Stimulated activated CD4-positive, alpha-beta T cell treated with anti-CD3 and anti-CD28 coated beads, Interleukin-2, amount 100 ng/mL, for 4 hours (primary cell): ENCODE measurements at regions not wholly inside any gene's neighbourhood (a gene's known extent, or its start where the extent isn't known, plus 50 kb on each side); places are given as distances from the start of the nearest gene placed in this dataset.

Source experiments
- DNase-seq: peaks from one replicate; pipeline ENCODE4 v3.0.0-alpha.2; 2020; ENCODE audit warnings: low read depth

DNA sequence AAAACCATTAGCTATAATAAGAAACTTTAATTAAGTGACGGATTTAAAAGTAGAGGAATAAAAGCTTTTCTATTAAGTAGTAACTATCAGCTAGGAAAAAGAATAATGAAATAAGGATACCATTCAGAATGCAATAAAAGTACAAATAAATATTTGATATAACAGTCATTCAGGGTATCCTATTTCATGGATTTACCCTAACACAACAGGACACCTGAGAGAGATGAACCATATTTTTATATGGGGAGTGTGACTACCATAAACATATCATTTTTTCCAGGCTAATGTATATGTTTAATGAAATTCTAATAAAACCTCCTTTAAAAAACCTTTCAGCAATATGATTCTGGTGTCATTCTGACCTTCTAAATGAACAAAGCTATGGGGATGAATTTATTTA lies 393.8 kb downstream of the SNAPC1 start:
- no peak for DNase-seq

DNA sequence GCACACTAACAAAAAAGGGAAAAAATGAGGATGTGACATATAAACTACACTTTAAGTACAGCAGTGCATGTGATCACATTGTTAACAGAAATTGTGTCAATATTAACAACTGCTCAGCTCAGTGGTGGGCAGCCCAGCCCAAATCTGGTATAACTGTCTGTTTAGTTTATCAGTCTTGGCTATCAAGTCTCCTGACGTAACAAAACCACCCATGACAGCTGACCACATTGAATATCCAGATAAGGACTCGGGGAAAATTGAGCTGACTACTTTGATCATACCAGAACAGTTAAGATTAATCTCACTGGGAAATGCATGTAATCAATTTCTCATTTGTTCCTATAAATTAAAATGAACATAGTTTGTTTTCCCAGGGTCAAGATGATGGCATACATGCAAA lies 396.6 kb downstream of the SNAPC1 start:
- DNase-seq, result no peak

DNA sequence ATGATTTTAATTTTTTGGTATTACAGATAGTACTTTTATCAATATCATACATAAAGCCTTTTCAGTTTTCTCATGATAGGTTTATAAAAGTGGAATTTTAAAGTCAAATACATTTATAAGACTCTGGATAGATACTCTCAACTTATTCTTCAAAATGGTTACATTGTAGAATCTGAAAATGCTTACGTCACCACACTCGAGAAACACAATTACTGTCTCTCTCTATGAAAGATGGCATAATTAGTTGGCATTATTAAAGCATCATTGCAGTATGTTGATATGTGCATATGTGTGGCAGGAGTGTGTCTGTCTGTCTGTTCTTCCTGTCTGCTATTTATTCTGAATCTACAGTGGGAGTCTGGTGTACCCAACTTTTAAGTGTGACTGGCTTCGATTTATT lies 397.1 kb downstream of the SNAPC1 start:
- no peak for DNase-seq

DNA sequence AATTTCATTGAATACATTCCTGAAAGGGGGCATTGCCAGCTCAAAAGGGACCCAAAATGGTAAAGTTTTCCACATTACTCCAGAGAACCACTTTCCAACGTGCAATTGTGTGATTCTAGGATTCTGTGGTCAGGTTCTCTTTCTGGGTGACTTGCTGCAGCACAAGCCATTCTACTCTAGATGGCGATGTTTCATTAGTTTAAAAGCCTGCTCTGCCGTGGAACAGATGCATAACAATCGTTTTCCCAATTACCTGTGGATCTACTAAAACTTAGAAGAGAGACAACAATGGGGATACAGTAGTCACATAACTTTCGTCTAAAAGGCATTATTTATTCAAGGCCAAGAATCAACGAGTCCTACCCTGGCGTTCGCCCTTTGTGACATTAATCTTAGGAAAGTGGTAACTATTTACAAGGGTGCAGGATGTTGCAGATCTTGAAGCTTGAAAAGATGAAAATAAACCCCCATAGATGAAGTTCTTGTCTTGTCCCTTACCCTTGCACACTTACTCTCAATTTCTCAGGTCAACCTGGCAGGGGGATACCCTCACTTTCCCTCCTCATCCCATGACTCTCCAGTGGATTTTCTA lies 400.9 kb downstream of the SNAPC1 start:
- DNase-seq, result no peak

DNA sequence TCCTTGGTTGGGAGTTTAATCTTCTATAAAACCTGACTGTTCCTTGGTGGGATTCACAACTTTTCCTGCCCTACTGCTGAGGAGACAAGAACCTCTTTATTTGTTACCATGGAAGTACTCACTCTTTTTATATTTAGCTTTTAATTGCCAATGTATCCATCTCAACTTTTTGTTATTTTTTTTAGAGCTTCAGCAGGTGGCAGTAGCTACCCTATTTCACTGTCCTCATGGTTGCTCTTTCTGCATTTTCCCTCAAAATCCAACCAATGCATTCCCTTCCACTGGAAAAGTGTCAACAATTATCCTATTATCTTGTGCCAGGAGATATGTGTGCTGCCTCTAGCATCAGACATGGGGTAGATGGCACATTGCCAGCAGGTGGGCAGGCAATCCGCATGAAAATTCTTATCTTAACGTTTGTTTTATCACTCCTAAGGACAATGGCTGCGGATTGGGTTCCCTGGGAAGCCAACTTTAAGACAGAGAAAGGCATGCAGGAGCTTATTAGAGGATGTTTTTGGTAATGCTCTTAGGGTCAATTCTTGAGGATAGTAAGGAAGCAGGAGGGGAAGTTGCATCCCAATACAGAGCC lies 406.4 kb downstream of the SNAPC1 start:
- DNase-seq, result no peak

DNA sequence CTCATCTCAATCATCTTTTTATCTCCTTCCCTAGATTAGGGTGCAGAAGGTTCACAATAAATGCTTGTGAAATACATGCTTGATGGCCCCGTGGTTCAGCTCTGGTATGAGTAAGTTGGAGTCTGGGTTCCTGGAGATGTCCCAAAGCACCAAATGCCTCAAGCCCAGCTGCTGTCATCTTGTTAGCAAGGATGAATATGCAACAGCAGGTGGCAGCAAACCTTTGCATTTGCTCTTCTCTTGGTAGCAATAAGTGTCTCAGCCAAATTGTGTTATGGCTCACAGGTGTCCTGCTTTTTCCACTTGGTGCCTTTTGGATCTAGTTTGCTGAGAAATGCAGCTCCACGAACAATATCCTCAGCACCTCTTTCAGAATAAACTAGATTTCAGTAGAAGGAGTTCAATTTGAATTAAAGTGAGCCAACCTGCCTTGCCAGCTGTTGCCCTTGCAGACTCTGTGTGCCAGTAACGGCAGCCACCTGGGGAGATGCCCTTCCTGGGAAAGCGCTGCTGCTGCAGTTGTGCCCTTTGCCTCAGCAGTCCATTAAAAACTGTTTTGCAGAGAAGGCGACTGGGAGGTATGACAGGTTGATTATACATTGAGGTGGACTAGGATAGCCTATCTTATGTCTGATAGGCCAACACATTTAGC lies 417.3 kb downstream of the SNAPC1 start:
- DNase-seq, result no peak

DNA sequence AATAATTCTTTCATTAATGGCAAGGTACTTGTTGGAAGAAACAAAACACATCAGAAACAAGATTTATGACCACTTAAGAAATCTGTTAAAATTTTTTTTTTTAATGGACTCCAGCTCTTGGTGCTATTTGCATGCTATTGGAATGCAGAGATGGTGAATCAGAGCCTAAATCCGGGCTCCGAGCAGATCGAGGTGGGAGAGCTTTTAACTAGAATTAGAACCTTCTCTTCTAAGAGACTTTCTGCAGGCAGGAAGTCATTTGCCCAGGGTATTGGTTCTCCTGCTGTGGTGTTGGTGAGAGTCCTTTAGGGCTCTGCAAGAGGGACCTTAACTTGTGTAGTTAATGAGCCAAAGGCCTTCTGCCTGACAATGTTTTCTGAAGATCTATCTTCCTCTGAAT lies 419.4 kb downstream of the SNAPC1 start:
- DNase-seq, result no peak

DNA sequence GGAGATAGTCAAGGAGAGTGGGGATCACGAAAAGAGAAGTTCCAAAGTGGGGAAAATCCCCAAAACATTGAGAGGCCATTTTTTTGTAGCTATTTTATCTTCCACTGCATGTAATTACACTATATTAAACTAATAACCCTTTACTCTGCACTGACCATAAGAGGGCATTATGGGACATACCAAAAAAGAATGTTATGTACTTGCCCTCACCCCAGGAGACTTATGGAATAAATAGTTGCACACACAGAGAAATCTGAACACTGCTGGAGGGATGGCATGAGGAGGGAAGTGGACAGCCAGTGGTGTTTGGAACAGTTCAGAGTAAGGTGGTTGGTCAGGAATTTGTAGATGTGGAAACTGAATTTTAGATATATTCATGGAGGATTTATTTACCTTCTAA lies 422.9 kb downstream of the SNAPC1 start:
- DNase-seq, result no peak

DNA sequence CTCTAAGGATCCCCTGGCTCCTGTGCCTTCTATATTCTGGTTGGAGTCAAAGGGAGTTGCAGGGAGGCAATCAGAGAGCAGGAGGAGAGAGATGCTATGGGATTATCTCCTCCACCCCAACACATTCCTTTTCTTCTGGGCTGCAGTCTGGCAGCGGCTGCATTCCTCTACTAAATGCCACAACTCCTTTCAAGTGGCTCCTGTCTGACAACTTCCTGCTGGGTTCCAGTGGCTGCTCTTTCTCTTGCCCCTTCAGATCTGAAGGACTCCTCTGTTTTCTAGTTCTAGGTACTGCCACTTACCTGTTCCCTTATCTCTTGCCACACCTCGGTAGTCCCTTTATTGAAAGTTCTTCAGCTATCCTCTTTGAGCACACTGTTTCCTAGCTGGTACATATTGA lies 425.0 kb downstream of the SNAPC1 start:
- DNase-seq, result no peak

DNA sequence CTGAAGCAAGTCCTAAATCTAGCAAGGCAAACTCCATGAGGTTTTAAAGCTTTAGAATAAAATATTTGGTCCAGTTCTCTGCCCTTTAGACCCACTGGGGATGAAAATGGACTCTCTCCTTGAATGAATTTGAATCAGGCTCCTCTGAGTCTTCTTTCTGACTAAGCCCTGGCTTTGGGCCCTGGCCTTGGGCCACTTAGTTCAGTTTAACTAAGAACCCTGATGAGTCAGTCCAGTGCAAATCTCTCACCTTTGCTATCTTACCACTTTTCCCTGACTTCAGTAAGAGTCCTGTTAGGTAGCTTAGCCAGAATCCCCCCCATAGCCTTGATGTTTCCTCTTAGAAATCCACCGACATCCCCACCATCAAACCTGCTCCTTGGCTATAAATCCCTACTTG lies 427.5 kb downstream of the SNAPC1 start:
- no peak for DNase-seq

DNA sequence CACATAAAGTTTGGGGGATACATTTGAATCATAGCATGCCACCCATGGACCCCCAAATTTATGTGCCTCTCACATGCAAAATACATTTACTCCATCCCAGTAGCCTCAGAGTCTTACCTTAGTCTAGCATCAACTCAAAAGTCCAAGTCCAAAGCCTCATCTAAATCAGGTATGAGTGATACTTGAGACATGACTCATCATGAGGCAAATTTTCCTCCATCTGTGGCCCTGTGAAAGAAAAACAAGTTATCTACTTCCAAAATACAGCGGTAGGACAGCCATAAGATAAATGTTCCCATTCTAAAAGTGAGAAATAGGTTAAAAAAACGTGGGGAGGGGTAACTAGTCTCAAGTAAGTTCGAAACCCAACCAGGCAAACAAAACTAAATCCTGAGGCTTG lies 444.2 kb downstream of the SNAPC1 start:
- no peak for DNase-seq

DNA sequence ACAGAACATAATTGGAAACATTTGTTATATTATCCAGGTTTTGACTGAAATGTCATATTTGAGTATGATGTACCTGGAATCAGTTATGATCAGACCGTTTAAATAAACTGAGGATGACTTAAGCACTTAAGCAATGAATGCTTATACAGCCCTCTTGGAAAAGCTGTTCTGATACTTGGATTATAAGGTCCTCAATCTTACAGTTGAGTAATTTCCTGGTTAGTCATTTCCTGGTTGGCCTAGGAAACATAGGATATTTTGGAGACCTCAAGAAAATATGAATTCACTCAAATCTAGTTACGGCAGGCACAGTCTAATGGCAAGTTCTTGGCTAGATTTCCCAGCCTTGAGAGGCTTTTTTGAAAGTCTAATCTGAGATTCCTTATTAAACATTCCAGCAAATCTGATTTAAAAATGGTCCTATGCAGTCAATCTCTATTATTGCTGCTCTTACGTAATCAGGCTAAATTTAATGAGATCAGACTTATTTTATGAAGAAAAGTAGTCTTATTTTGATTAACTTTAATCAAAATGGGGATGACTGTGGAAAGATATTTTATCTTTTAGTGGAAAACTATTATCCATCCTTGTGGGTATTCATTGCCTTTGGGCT lies 447.2 kb downstream of the SNAPC1 start:
- DNase-seq, result no peak

DNA sequence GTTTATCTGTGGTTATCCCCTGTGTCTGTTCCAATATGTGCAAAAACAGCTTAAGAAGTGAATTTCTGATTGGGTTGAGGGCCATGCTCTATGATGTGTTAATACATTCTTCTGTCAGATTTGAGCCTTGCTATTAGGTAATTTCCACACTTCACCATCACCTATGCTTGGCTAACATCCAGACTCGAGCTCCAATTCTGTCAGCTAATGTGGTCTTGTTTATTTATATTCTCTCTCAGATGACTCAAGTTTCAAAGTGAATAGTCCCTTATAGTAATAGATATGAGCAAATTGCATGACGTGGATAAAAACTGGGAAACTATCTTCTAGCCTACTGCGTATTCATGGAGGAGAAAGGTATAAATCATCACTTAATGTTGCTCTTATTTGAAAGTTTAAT lies 451.3 kb downstream of the SNAPC1 start:
- no peak for DNase-seq

DNA sequence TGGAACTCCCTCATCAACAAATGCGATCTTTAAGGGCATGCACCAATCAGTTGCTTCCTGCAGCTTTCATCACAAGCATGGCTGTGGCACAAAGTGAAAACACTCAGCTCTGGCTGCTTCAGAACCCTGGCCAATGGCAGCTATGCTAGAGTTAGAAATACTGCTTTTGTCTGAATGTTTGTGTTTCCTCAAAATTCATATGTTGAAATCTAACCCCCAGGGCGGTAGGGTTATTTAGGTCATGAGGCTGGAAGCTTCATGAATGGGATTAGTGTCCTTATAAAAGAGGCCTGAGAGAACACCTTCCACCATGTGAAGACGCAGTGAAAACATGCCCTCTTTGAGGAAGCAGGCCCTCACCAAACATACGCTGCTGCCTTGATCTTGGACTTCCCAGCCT lies 453.9 kb downstream of the SNAPC1 start:
- DNase-seq, result no peak

DNA sequence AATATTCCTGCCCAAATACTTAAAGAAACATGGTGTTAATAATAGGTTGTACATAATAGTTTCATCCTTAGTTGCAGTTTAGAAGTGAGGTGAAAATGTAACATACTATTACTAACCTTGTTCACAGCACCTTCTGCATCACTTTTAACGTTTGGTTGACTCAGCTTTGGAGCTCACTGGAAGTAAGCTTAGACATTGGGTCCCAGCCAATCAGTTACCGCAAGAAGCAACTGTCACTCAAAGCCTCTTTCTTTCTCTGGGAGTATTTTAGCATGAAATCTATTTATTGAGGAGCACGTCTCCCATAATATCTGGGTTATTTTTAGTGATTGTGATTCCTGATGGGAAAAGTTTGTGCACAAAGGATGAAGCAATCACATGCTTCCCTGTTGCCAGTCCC lies 472.6 kb downstream of the SNAPC1 start:
- DNase-seq, result no peak

DNA sequence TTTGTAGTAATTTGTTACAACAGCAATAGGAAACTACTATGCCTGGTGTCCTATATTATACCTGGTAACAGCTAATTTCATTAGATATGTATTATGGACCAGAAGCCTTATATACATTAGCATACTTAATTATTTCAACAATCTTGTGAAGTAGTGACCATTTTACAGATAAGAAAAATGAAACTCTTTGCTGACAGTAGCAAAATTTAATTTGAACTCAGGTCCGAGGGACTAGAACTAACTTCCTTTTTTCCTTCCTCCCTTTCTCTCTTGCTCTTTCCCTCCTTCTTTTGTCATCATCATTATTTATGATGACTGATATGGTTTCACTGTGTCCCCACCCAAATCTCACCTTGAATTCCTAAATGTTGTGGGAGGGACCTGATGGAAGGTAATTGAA lies 482.0 kb downstream of the SNAPC1 start:
- no peak for DNase-seq

DNA sequence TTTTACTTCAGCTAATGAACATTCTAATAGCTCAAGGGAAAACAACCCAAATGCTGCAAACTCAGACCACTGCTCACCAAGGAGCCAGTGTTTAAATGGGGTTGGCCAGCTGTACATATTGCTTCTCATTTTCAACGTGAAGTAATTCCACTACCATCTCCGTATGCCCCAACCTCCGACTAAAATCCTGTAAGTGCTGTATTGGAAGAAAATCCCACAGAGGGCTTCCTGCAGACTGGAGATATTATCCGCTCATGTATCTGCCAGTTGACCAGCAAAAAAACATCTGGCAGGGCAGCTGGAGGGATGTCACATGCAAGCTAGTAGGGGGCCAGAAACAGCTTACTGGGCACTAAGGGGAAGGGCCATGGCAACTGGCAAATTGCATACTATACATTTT lies 485.0 kb downstream of the SNAPC1 start:
- DNase-seq, result no peak

DNA sequence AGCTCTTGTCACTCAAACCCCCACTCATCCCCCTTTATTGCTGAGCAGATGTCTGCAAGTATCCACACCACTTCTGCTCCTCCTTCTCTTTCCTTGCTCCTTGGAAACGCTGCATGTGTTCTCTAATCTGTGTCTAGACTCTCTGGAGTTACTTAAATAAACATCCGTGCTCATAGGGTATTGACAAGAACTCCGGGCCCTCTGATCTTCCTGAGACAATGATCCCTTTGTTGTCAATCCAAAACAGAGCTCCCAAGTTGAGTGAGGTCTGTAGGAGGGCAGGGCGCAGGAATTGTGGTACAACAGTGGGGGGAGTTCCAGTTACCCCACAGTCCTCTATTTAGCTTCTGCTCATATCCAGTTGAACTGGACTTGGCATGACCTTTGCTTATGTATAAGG lies 489.0 kb downstream of the SNAPC1 start:
- no peak for DNase-seq

DNA sequence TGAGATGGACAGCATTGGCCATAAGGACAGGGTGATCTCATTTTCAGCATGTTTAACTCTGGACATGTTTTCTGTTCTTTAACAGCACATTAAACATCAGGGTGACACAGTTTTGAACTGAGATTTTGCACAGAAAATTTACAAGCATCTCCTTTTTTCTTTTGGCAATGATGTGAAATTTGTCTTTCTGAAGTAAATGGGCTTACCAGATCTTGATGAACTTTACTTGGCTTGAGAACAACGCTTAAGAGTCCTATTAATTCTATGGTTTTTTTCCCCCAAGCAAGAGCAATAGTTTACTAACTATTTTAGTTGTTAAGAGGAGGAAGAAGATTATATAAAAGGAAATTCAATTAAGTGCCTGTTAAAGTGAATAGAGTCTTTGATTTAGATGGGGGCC lies 491.0 kb downstream of the SNAPC1 start:
- DNase-seq, result no peak

DNA sequence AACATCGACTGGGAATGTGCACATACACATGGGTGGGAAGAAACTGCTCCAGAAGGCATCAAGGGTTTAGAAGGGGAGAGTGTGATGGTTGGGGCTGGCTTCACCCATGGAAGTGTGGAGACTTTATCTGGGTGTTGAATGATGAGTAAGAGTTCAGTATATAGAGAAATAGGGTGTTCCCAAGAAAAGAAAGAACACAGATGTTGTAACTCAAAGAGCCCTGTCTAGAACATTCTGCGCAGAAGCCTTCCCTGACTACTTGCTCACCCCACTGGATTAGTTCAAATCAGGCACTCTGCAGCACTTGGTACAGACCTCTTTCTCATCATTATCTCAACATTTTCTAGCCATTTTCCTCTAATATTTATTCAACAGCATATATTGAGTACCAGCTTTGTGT lies 491.7 kb downstream of the SNAPC1 start:
- no peak for DNase-seq

DNA sequence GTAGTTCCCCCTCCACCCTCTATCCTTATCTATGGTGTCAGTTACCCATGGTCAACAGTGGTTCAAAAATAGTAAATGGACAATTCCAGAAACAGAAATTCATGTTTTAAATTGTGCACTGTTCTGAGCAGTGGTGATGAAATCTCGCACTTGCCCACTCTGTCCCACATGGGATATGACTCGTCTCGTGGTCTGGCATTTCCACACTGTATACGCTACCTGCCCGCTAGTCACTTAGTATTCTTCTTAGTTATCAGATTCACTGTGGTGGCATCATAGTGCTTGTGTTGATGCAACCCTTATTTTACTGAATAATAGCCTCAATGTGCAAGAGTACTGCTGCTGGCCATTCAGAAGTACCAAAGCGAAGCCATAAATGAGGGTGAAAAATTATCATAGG lies 507.0 kb downstream of the SNAPC1 start:
- no peak for DNase-seq

DNA sequence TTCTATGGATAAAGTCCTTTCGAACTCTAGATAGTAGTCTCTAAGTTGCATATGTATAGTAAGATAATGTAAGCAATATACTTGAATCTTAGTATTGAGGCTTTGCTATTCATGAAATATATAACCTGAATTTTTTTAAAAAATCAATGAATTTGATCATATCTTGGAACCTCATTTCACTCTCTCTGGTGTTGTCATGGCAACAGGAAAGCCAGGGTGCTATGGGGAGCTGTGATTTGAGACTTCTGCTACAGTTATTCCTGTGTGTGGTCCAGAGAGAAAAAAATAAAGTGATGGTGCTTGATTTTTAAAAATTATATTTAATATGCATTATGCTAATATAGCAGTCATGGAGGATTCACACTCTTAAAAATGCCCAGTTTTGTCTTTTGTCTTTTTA lies 508.0 kb downstream of the SNAPC1 start:
- DNase-seq, result no peak

DNA sequence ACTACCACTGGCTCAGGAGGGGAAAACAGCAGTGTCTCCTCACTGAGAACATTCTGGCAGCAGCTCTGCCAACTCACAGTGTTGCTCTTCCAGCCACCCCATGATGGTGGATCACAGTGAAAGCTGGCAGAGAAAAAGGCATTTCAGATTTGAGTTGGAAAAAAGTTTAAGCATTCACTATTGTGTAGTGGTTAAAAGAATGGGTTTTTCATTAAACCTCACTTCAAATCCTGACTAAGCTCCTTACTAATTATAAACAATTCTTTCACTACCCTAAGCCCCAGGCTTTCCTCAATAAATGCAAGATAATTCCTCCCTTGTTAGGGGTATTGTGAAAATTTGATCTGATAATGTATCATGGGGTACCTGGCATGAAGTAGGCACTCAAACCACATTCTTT lies 518.1 kb downstream of the SNAPC1 start:
- DNase-seq, result no peak

DNA sequence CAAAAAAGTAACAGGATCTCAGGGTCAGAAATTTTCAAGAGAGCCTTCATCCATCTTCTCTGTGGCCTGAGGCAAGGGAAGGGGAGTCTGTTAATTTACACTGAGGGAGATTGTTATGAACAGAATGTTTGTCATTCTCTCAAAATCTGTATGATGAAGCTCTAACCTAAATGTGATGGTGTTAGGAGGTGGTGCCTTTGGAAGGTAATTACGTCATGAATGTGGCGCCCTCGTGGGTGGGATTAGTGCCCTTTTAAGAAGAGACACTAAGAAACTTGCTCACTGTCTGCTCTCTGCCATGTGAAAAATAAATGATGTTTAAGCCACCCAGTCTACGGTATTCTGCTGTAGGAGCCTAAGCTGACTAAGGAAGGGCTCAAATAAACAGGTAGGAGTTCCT lies 521.6 kb downstream of the SNAPC1 start:
- no peak for DNase-seq
